Keratinocyte (primary cell): ENCODE measurements at regions not wholly inside any gene's neighbourhood (a gene's known extent, or its start where the extent isn't known, plus 50 kb on each side); places are given as distances from the start of the nearest gene placed in this dataset.

ENCODE experiments used
- DNase-seq: peaks from one replicate; pipeline ENCODE4 v3.0.0-alpha.2; 2011; ENCODE audit warnings: low read depth, missing footprints, low spot score
- FAIRE-seq: peaks from 2 replicates; lab custom pipeline; 2011; peaks lifted over from hg19 to GRCh38; lab: Jason Lieb, UNC
- H2AFZ ChIP-seq: 2 replicates; pipeline ENCODE4 v1.6.0; 2012; ENCODE audit warnings: low read length, control low read depth, inconsistent platforms; ENCODE audit not compliant: control insufficient read depth
- H3K27ac ChIP-seq: 2 replicates; pipeline ENCODE4 v1.5.1; 2011; ENCODE audit warnings: low read length; ENCODE audit not compliant: control insufficient read depth, insufficient read depth
- H3K27me3 ChIP-seq: 3 replicates; pipeline ENCODE4 v1.6.0; 2011; ENCODE audit warnings: low read length; ENCODE audit not compliant: control insufficient read depth, insufficient read depth; ENCODE audit errors: extremely low read depth
- H3K36me3 ChIP-seq, 2 experiments: 2 replicates in 1 of 2; 3 replicates in 1 of 2; pipeline ENCODE4 v1.5.1; 2011; ENCODE audit warnings: low read length in 2 of 2, mild to moderate bottlenecking in 1 of 2; ENCODE audit not compliant: control insufficient read depth in 2 of 2, insufficient read depth in 2 of 2; ENCODE audit errors: extremely low read depth in 1 of 2
- H3K4me1 ChIP-seq: 3 replicates; pipeline ENCODE4 v1.5.1; 2011; ENCODE audit warnings: low read length; ENCODE audit not compliant: control insufficient read depth, insufficient read depth; ENCODE audit errors: extremely low read depth
- H3K4me2 ChIP-seq: 3 replicates; pipeline ENCODE4 v1.6.0; 2011; ENCODE audit warnings: low read depth, low read length; ENCODE audit not compliant: control insufficient read depth, insufficient read depth; ENCODE audit errors: extremely low read depth
- H3K4me3 ChIP-seq, 3 experiments: fragments of 200-600 bp in 1 of 3; sonication (generic) in 1 of 3; 2 replicates in 2 of 3; 3 replicates in 1 of 3; pipeline ENCODE4 v1.5.1; 2011 to 2016; ENCODE audit warnings: low read length in 3 of 3, mild to moderate bottlenecking in 3 of 3, control low read depth in 2 of 3, inconsistent platforms in 1 of 3, low read depth in 1 of 3, mixed read lengths in 1 of 3, mixed run types in 1 of 3, moderate library complexity in 1 of 3; ENCODE audit not compliant: control insufficient read depth in 2 of 3, insufficient read depth in 2 of 3; ENCODE audit errors: extremely low read depth in 1 of 3
- H3K79me2 ChIP-seq: 2 replicates; pipeline ENCODE4 v1.6.0; 2012; ENCODE audit warnings: low read length; ENCODE audit not compliant: control insufficient read depth, insufficient read depth
- H3K9ac ChIP-seq: 3 replicates; pipeline ENCODE4 v1.6.0; 2011; ENCODE audit warnings: low read length; ENCODE audit not compliant: control insufficient read depth, insufficient read depth; ENCODE audit errors: extremely low read depth
- H3K9me1 ChIP-seq: 3 replicates; pipeline ENCODE4 v1.6.0; 2011; ENCODE audit warnings: low read length; ENCODE audit not compliant: control insufficient read depth, insufficient read depth; ENCODE audit errors: extremely low read depth
- H3K9me3 ChIP-seq: 2 replicates; pipeline ENCODE4 v1.5.1; 2012; ENCODE audit warnings: low read depth, low read length; ENCODE audit not compliant: control insufficient read depth
- H4K20me1 ChIP-seq: 3 replicates; pipeline ENCODE4 v1.6.0; 2011; ENCODE audit warnings: low read length; ENCODE audit not compliant: control insufficient read depth, insufficient read depth; ENCODE audit errors: extremely low read depth
- EZH2 ChIP-seq: IDR thresholded peaks from one replicate; pipeline ENCODE4 v1.6.1; 2012; ENCODE audit warnings: inconsistent platforms, mild to moderate bottlenecking, low read length, moderate library complexity
- dilution Hi-C: fragments of 300-500 bp; cut with MboI; formaldehyde crosslinking; loops from one replicate; pipeline ENCODE4 v1.7.0; 2020; ENCODE audit warnings: low sequenced_read_pairs; ENCODE audit not compliant: extremely low pct_ligation_motif_present
- TF ChIP-seq, protein P1 (sequence below), 3 experiments: IDR thresholded peaks in 1 of 3; conservative IDR thresholded peaks in 1 of 3; optimal IDR thresholded peaks in 1 of 3; 2 replicates in 2 of 3; 3 replicates in 1 of 3; pipeline versions ENCODE3 to v1.5.1; 2011; ENCODE audit warnings: low read length in 3 of 3, mild to moderate bottlenecking in 3 of 3, moderate library complexity in 2 of 3, control low read depth in 1 of 3, inconsistent platforms in 1 of 3; ENCODE audit not compliant: insufficient read depth in 2 of 3; ENCODE audit errors: extremely low read depth in 1 of 3

DNA sequence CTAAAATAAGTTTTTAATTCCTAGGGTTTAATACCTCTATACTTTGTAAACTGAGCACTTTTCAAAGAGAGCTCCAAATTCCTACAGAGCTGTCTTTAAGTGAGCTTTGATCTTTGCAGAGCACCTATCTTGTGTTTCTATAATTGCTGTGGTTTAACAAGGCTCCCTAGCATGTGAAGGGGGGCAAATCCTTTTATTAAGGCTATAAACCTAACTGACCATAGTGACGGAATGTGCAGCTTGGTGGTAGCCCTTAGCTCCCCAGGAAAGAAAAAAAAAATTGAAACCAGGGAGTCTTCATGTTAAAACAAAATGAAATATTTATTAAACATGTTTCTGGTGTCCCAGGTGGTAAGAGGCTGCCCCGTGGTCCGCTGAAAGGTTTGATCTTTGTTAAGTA lies 78.6 kb upstream of the ETAA1 start:
- Histone ChIP-seq H3K4me3 (no peak overlapping the region), H3K27ac (no peak overlapping the region), H3K4me1 (no peaks in the 10 kb centered on the region), H3K36me3 (no peaks in the 10 kb centered on the region), H3K27me3 (no peaks in the 10 kb centered on the region), H3K9ac (no peak overlapping the region), H3K4me2 (no peak overlapping the region), H3K79me2 (no peaks in the 10 kb centered on the region), H3K9me3 (no peaks in the 10 kb centered on the region), H3K9me1 (no peaks in the 10 kb centered on the region), H2AFZ (no peak overlapping the region), H4K20me1 (no peaks in the 10 kb centered on the region)
- TF ChIP-seq EZH2: no peak
- TF ChIP-seq, protein P1, sequence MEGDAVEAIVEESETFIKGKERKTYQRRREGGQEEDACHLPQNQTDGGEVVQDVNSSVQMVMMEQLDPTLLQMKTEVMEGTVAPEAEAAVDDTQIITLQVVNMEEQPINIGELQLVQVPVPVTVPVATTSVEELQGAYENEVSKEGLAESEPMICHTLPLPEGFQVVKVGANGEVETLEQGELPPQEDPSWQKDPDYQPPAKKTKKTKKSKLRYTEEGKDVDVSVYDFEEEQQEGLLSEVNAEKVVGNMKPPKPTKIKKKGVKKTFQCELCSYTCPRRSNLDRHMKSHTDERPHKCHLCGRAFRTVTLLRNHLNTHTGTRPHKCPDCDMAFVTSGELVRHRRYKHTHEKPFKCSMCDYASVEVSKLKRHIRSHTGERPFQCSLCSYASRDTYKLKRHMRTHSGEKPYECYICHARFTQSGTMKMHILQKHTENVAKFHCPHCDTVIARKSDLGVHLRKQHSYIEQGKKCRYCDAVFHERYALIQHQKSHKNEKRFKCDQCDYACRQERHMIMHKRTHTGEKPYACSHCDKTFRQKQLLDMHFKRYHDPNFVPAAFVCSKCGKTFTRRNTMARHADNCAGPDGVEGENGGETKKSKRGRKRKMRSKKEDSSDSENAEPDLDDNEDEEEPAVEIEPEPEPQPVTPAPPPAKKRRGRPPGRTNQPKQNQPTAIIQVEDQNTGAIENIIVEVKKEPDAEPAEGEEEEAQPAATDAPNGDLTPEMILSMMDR (optimal IDR thresholded peaks at IDR 0.05 in 1 of 3, IDR thresholded peaks at IDR 0.05 in 1 of 3, conservative IDR thresholded peaks at IDR 0.05 in 1 of 3; ENCODE audit: extremely low read depth in 1 of 3, insufficient read depth in 2 of 3, low read length in 3 of 3): no peak
- no peak for DNase-seq
- no peak for FAIRE-seq
- dilution Hi-C loops: no loop called here

DNA sequence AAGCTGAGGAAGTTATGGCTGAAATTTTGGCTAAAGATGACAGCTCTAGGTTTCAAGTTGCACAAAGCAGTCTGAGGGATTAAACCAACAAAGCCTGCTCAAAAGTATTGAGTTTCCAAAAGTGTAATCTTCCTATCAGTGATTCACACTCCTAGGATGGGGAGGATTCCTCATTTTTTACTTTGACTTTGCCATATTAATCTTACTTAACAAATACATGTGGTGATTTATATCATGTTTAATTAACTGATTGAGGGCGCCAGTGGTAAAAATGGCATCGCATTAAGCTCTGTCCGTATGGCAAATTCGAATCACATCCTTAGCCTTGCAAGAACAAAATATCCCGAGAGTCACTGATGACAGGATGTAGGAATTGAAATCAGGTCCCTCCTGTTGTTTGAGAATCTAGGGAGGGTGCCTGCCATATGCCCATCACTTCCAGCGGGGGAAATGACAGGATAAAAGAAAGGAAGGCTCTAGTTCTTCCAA lies 78.1 kb upstream of the ETAA1 start:
- no peak for FAIRE-seq
- dilution Hi-C loops: no loop called here

More for the DNA sequence above, 78.1 kb upstream of the ETAA1 start:
- Histone ChIP-seq H3K9ac (no peak overlapping the region), H3K79me2 (no peaks in the 10 kb centered on the region), H3K27me3 (no peaks in the 10 kb centered on the region), H3K4me1 (no peaks in the 10 kb centered on the region), H2AFZ (no peak overlapping the region), H3K27ac (no peak overlapping the region), H4K20me1 (no peaks in the 10 kb centered on the region), H3K4me2 (no peak overlapping the region), H3K4me3 (no peak overlapping the region), H3K9me1 (no peaks in the 10 kb centered on the region), H3K36me3 (no peaks in the 10 kb centered on the region), H3K9me3 (no peaks in the 10 kb centered on the region)
- TF ChIP-seq EZH2: no peak
- TF ChIP-seq, protein P1 (optimal IDR thresholded peaks at IDR 0.05 in 1 of 3, IDR thresholded peaks at IDR 0.05 in 1 of 3, conservative IDR thresholded peaks at IDR 0.05 in 1 of 3; ENCODE audit: extremely low read depth in 1 of 3, insufficient read depth in 2 of 3, low read length in 3 of 3): no peak
- DNase-seq: no peak
